ENCODE measurements at regions not wholly inside any gene's neighbourhood (a gene's known extent, or its start where the extent isn't known, plus 50 kb on each side); places are given as distances from the start of the nearest gene placed in this dataset.
A peak's percentile ranks its signal among the peaks of the same experiment; 100 is the strongest.

DNA sequence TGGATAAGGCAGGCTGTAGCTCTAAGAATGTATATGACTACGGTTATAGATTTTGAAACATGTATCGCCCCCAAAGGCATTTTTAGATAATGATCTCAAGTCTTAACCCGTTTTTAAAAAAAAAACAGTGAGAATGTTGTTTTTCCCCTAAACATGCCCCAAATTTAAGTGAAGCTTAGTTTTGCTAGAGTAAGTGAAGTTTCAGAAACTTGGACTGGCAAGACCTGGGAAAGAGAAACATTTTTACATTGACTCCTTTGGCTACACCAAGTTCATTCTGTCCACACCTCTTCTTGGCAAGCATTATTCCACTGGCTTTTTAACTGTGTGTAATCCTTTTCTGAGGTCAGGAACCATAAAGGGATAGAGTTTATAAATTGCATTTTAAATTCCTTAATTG is 216.7 kb upstream of the CELF2 start:
- no peak for DNase-seq (ENCODE audit: low read depth)
- TF ChIP-seq, protein P1, sequence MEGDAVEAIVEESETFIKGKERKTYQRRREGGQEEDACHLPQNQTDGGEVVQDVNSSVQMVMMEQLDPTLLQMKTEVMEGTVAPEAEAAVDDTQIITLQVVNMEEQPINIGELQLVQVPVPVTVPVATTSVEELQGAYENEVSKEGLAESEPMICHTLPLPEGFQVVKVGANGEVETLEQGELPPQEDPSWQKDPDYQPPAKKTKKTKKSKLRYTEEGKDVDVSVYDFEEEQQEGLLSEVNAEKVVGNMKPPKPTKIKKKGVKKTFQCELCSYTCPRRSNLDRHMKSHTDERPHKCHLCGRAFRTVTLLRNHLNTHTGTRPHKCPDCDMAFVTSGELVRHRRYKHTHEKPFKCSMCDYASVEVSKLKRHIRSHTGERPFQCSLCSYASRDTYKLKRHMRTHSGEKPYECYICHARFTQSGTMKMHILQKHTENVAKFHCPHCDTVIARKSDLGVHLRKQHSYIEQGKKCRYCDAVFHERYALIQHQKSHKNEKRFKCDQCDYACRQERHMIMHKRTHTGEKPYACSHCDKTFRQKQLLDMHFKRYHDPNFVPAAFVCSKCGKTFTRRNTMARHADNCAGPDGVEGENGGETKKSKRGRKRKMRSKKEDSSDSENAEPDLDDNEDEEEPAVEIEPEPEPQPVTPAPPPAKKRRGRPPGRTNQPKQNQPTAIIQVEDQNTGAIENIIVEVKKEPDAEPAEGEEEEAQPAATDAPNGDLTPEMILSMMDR (conservative IDR thresholded peaks at IDR 0.05; ENCODE audit: low read length) = no peak
- H3K4me3 ChIP-seq (ENCODE audit: low read length) = no peak overlapping the region

DNA sequence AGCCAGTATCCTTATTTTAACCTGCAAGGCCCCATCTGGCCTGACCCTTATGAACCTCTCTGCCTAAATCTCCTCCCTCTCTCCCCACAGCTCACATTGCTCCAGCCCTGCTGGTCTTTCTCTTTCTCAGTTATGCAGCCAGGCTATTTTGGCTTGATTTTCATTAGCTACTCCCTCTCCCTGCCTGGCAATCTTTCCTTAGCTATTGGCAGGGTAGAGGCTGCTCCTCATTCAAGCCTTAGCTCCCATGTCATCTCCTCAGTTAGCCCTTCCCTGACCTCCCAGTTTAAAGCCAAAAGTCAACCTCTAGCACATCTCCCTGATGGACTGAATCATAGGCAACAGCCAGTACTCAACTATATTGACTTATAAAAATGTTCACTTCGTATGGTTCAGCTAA is 214.4 kb upstream of the CELF2 start:
- TF ChIP-seq, protein P1 (conservative IDR thresholded peaks at IDR 0.05; ENCODE audit: low read length) = no peak
- no peak overlapping the region for H3K4me3 ChIP-seq (ENCODE audit: low read length)
- peak; percentile 62 for DNase-seq (ENCODE audit: low read depth)

DNA sequence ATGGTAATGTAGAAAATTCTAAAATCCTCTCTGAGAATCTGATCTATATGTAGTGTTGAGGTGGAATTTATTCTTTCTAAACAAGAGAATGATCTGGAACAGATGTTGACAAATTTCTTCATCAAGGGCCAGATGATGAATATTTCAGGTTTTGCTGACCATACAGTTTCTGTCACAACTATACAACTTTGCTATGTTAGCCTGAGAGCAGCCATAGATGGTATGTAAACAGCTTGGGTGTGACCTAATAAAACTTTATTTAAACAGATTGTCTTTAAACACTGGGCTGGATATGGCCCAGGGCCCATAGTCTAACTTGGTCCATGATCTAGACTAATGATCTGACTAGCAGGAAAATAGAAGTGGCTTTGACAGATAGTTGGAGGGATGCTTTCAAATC is 213.6 kb upstream of the CELF2 start:
- TF ChIP-seq, protein P1 (conservative IDR thresholded peaks at IDR 0.05; ENCODE audit: low read length) = no peak
- DNase-seq (ENCODE audit: low read depth) = peak; percentile 34
- no peak overlapping the region for H3K4me3 ChIP-seq (ENCODE audit: low read length)

DNA sequence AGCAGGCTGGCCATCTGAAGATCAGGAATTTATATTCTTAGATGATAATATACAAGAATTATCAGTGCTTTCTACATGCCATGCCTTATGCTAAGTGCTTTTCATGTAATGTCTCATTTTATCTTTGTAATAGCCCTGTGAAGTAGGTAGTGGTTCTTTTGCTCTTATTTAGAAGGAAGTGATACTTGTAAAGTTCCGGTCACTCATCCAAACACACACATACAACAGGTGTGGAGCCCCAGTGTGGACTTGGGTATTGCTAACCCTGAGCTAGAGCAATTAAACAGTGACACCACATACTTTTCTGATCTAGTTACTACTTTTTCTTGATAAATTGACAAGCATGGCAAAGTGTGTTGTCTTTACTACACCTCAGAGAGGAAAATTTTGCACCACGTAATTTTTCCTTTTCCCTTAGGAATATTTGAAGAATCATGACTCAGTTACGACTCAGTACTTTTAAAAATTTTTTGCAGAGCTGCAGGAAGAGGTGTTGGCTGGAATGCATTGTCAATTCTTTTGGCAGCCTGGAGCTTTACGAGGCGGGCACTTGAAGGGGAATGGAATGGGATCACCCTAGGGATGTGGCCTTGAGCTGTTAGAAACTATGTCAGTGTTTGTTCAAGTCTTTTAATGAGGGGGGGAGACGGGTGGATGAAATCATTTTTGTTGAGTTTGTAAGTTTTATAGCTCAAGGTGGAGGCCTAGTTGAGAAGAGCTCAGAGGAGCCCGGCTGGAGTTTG is 212.5 kb upstream of the CELF2 start:
- TF ChIP-seq, protein P1 (conservative IDR thresholded peaks at IDR 0.05; ENCODE audit: low read length) = no peak
- H3K4me3 ChIP-seq (ENCODE audit: low read length) = no peak overlapping the region
- peak; percentile 88 for DNase-seq (ENCODE audit: low read depth)

DNA sequence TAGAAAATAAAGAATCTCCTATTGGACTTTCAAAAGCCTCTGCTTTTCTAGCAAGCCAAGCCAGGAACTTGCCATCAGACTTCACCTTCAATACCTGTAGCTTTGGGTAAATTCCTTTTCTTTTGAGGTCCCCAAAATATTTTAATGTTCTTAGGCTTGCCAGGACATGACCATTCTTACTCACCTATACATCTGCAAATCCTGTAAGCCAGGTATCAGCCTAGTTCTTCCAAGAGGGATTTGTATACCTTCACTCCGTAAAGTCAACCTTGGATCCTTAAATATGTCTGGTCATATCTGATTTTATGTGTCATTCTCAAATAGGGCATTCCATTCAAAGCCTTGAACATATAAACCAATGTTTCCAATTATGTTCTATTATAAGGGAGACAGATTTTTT is 210.6 kb upstream of the CELF2 start:
- TF ChIP-seq, protein P1 (conservative IDR thresholded peaks at IDR 0.05; ENCODE audit: low read length) = no peak
- no peak for DNase-seq (ENCODE audit: low read depth)

DNA sequence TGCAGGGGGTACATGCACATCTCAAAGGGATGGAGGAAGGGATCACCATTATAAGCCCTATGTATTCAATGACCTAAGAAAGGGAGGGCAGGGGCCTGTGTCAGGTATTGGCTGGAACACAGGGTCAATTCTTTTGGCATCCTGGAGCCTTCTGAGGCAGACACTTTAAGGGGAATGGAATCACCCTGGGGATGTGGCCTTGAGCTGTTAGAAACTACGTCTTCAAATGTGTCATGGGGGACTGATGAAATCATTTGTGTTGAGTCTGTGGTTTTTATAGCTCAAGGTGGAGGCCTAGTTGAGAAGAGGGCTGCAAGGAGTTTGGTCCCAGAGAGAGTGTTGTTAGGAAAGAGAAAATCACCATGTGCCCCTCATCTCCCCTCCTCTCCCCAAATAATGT is 206.1 kb upstream of the CELF2 start:
- peak; percentile 39 for DNase-seq (ENCODE audit: low read depth)
- TF ChIP-seq, protein P1 (conservative IDR thresholded peaks at IDR 0.05; ENCODE audit: low read length) = no peak
- no peak overlapping the region for H3K4me3 ChIP-seq (ENCODE audit: low read length)

More for the DNA sequence above, 210.6 kb upstream of the CELF2 start:
- H3K4me3 ChIP-seq (ENCODE audit: low read length) = no peak overlapping the region

DNA sequence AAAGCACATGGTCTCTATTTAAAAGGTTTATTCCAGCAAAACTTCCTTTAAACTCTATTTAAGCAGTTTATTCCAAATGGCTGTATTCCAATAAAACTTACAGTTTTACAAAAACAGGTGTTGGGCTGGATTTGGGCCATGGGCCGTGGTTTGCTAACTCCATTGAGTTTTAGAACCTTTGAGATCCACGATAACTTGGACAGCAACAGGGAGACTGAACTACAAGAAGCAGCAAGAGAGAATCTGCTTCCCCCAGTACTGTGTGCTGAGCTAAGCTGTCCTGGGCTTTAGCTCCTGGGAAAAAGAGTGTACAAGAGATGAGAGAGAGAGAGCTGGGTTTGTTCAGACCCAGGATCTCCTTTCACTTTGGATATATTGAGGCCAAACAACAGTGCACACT is 204.0 kb upstream of the CELF2 start:
- no peak overlapping the region for H3K4me3 ChIP-seq (ENCODE audit: low read length)
- TF ChIP-seq, protein P1 (conservative IDR thresholded peaks at IDR 0.05; ENCODE audit: low read length) = no peak

More for the DNA sequence above, 204.0 kb upstream of the CELF2 start:
- no peak for DNase-seq (ENCODE audit: low read depth)

All from AG10803 (cell line).